HCT116 (cell line): ENCODE measurements at regions not wholly inside any gene's neighbourhood (a gene's known extent, or its start where the extent isn't known, plus 50 kb on each side); places are given as distances from the start of the nearest gene placed in this dataset.

ENCODE experiments used
- ATAC-seq: fragments of 200-7000 bp; cut with Tn5 transposase; 2 replicates; pipeline ENCODE4 v1.9.1; 2020; ENCODE audit warnings: mild to moderate bottlenecking, moderate library complexity
- BruUV-seq: library from RNA; stranded (reverse); fragments of 400-500 nt; replicated peaks from 2 replicates; lab custom pipeline; 2021; lab: Mats Ljungman, UMichigan
- CTCF ChIA-PET: fragments of 300-600 bp; sonication (Branson Sonifier 250); formaldehyde crosslinking; loops from one replicate; lab custom pipeline; 2021; ENCODE audit warnings: antibody characterized with exemption; lab: Charles Lee
- POLR2A ChIA-PET: fragments of 300-600, 350-600 bp; sonication (Branson Sonifier 250); formaldehyde crosslinking; loops from one replicate; lab custom pipeline; 2021; ENCODE audit warnings: antibody characterized with exemption; lab: Charles Lee
- RAD21 ChIA-PET, 2 experiments: fragments of 300-600 bp; sonication (Branson Sonifier 250); formaldehyde crosslinking; loops; one replicate each; lab custom pipeline; 2023; ENCODE audit warnings: low total read pairs in 2 of 2; ENCODE audit not compliant: uncharacterized antibody in 2 of 2, unreplicated experiment in 2 of 2, low non-redundant PET in 1 of 2; lab: Charles Lee
- DNase-seq: peaks from one replicate; pipeline ENCODE4 v3.0.0-alpha.2; 2010; ENCODE audit warnings: low read depth, low spot score
- H2AFZ ChIP-seq: fragments of 200-600 bp; shearing (Covaris generic), sonication (generic); 2 replicates; pipeline ENCODE4 v1.6.1; 2017; ENCODE audit warnings: low read depth, mixed run types, mixed read lengths, antibody characterized with exemption, low read length; ENCODE audit not compliant: poor library complexity, severe bottlenecking
- H3K27ac ChIP-seq: 2 replicates; pipeline ENCODE4 v1.5.1; 2012; ENCODE audit warnings: low read depth, low read length
- H3K27me3 ChIP-seq: fragments of 200-600 bp; sonication (generic); 2 replicates; pipeline ENCODE4 v1.6.1; 2016; ENCODE audit warnings: mixed run types, low read length, mixed read lengths; ENCODE audit not compliant: insufficient read depth
- H3K36me3 ChIP-seq, 2 experiments: fragments of 200-500 bp in 1 of 2; fragments of 200-600 bp in 1 of 2; sonication (Bioruptor generic) in 1 of 2; sonication (generic) in 1 of 2; 2 replicates each; pipeline versions ENCODE4 v1.5.1 to v1.6.1; 2014 to 2016; ENCODE audit warnings: low read length in 2 of 2, inconsistent platforms in 1 of 2, mixed read lengths in 1 of 2, mixed run types in 1 of 2; ENCODE audit not compliant: insufficient read depth in 2 of 2, control insufficient read depth in 1 of 2
- H3K4me1 ChIP-seq, 2 experiments: fragments of 200-600 bp in 1 of 2; sonication (generic) in 1 of 2; 2 replicates each; pipeline versions ENCODE4 v1.5.1 to v1.6.1; 2012 to 2017; ENCODE audit warnings: low read length in 2 of 2, inconsistent platforms in 1 of 2, mild to moderate bottlenecking in 1 of 2, mixed read lengths in 1 of 2, mixed run types in 1 of 2, moderate library complexity in 1 of 2; ENCODE audit not compliant: insufficient read depth in 2 of 2, control insufficient read depth in 1 of 2
- H3K4me2 ChIP-seq: fragments of 200-600 bp; sonication (generic); 2 replicates; pipeline ENCODE4 v1.6.1; 2017; ENCODE audit warnings: mixed run types, low read length, mixed read lengths
- H3K4me3 ChIP-seq, 2 experiments: fragments of 200-600 bp in 1 of 2; sonication (generic) in 1 of 2; replicated peaks in 1 of 2; 2 replicates each; pipeline ENCODE4 v1.5.1; 2011 to 2016; ENCODE audit warnings: low read length in 2 of 2, control low read depth in 1 of 2, low read depth in 1 of 2, mild to moderate bottlenecking in 1 of 2, mixed read lengths in 1 of 2, mixed run types in 1 of 2
- H3K79me2 ChIP-seq: fragments of 200-600 bp; sonication (generic); 2 replicates; pipeline ENCODE4 v1.6.1; 2017; ENCODE audit warnings: mild to moderate bottlenecking, mixed run types, low read length, moderate library complexity, mixed read lengths; ENCODE audit not compliant: insufficient read depth
- H3K9ac ChIP-seq: fragments of 200-600 bp; sonication (generic); 2 replicates; pipeline ENCODE4 v1.6.1; 2016; ENCODE audit warnings: low read length, mixed read lengths
- H3K9me2 ChIP-seq: fragments of 200-600 bp; sonication (generic), shearing (Covaris generic); 2 replicates; pipeline ENCODE4 v1.6.1; 2017; ENCODE audit warnings: mixed run types, mild to moderate bottlenecking, moderate library complexity; ENCODE audit not compliant: insufficient read depth
- H3K9me3 ChIP-seq, 2 experiments: fragments of 200-500 bp in 1 of 2; fragments of 200-600 bp in 1 of 2; sonication (Bioruptor generic) in 1 of 2; sonication (generic) in 1 of 2; 2 replicates each; pipeline ENCODE4 v1.6.1; 2014 to 2017; ENCODE audit warnings: low read length in 2 of 2, mixed read lengths in 2 of 2, inconsistent platforms in 1 of 2, low read depth in 1 of 2, mild to moderate bottlenecking in 1 of 2, mixed run types in 1 of 2, moderate library complexity in 1 of 2; ENCODE audit not compliant: control insufficient read depth in 1 of 2, insufficient read depth in 1 of 2
- H4K20me1 ChIP-seq: fragments of 200-600 bp; sonication (generic), shearing (Covaris generic); 2 replicates; pipeline ENCODE4 v1.6.1; 2017; ENCODE audit warnings: mixed run types, mild to moderate bottlenecking, moderate library complexity; ENCODE audit not compliant: insufficient read depth
- EGR1 ChIP-seq: IDR thresholded peaks from 2 replicates; pipeline ENCODE4 v1.6.1; 2012; ENCODE audit warnings: low read depth
- FOSL1 ChIP-seq: IDR thresholded peaks from 2 replicates; pipeline ENCODE4 v1.6.1; 2012; ENCODE audit warnings: low read depth
- SRF ChIP-seq: IDR thresholded peaks from 2 replicates; pipeline ENCODE4 v1.6.1; 2012; ENCODE audit warnings: low read depth
- intact Hi-C: fragments of 100-400 bp; cut with micrococcal nuclease; formaldehyde crosslinking; loops from 2 replicates; pipeline ENCODE4 v1.10.0; 2022
- TF ChIP-seq, protein P1 (sequence below): IDR thresholded peaks from 2 replicates; pipeline ENCODE4 v1.6.1; 2011; ENCODE audit warnings: mild to moderate bottlenecking, low read length, moderate library complexity; ENCODE audit not compliant: insufficient replicate concordance; ENCODE audit errors: extremely low read depth
- TF ChIP-seq, protein P2 (sequence below), 3 experiments: fragments of 200-600 bp in 1 of 3; sonication (generic) in 1 of 3; IDR thresholded peaks in 2 of 3; conservative IDR thresholded peaks in 1 of 3; 2 replicates each; pipeline ENCODE4 v1.5.1; 2012 to 2017; ENCODE audit warnings: low read depth in 2 of 3, low read length in 2 of 3, antibody characterized with exemption in 1 of 3, borderline replicate concordance in 1 of 3, control low read depth in 1 of 3, mild to moderate bottlenecking in 1 of 3, mixed read lengths in 1 of 3, mixed run types in 1 of 3, moderate library complexity in 1 of 3; ENCODE audit not compliant: insufficient read depth in 1 of 3

- POLR2A ChIA-PET = no interaction called here
- RAD21 ChIA-PET = no interaction called here
- no peaks in the 10 kb centered on the region for H3K36me3 ChIP-seq
- no peak overlapping the region for H3K27ac ChIP-seq
- TF ChIP-seq SRF = no peak
- TF ChIP-seq, protein P1, sequence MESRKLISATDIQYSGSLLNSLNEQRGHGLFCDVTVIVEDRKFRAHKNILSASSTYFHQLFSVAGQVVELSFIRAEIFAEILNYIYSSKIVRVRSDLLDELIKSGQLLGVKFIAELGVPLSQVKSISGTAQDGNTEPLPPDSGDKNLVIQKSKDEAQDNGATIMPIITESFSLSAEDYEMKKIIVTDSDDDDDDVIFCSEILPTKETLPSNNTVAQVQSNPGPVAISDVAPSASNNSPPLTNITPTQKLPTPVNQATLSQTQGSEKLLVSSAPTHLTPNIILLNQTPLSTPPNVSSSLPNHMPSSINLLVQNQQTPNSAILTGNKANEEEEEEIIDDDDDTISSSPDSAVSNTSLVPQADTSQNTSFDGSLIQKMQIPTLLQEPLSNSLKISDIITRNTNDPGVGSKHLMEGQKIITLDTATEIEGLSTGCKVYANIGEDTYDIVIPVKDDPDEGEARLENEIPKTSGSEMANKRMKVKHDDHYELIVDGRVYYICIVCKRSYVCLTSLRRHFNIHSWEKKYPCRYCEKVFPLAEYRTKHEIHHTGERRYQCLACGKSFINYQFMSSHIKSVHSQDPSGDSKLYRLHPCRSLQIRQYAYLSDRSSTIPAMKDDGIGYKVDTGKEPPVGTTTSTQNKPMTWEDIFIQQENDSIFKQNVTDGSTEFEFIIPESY = no peak
- no peak overlapping the region for H2AFZ ChIP-seq
- H4K20me1 ChIP-seq = no peaks in the 10 kb centered on the region
- BruUV-seq = no TSS peak
- no peak for ATAC-seq
- no peak overlapping the region for H3K4me3 ChIP-seq
- H3K9ac ChIP-seq = no peak overlapping the region
- no peaks in the 10 kb centered on the region for H3K9me3 ChIP-seq
- DNase-seq = no peak
- H3K9me2 ChIP-seq = no peaks in the 10 kb centered on the region
- no peaks in the 10 kb centered on the region for H3K79me2 ChIP-seq
- intact Hi-C loops = no loop called here
- H3K27me3 ChIP-seq = no peaks in the 10 kb centered on the region
- H3K4me1 ChIP-seq = no peaks in the 10 kb centered on the region
- no peak overlapping the region for H3K4me2 ChIP-seq
- CTCF ChIA-PET = no interaction called here
Observed at GRCh38 chrY:7736847-7737365, 825.4 kb upstream of the AMELY start.

DNA sequence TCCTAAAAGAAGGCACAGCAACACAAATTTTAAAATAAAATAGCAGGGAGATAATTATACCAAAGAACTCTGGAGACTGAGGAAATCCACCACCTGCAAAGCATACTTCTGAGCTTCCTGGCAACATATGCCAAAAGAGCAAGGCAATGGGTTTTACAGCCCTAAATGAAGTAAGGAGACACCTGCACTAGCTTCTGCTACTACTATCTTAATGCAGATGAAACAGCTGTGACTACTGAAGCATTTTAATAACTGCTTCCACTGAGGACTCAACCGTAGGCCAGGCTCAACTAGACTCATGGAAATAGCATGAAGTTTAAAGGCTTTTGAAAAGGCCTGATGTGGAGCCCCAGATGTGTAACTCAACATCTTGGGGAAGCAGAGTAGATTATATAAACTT is 820.1 kb upstream of the AMELY start:
- ATAC-seq (no peak), DNase-seq (no peak)
- Histone ChIP-seq H4K20me1 (no peaks in the 10 kb centered on the region), H3K4me1 (no peaks in the 10 kb centered on the region), H3K79me2 (no peaks in the 10 kb centered on the region), H3K27ac (no peak overlapping the region), H3K27me3 (no peaks in the 10 kb centered on the region), H3K36me3 (no peaks in the 10 kb centered on the region), H3K9me3 (no peaks in the 10 kb centered on the region), H3K4me2 (no peak overlapping the region), H3K9me2 (no peaks in the 10 kb centered on the region), H2AFZ (no peak overlapping the region), H3K9ac (no peak overlapping the region), H3K4me3 (no peak overlapping the region)
- no TSS peak for BruUV-seq
- ChIA-PET POLR2A (no interaction called here), RAD21 (no interaction called here), CTCF (no interaction called here)
- intact Hi-C loops = no loop called here
- TF ChIP-seq, protein P2, sequence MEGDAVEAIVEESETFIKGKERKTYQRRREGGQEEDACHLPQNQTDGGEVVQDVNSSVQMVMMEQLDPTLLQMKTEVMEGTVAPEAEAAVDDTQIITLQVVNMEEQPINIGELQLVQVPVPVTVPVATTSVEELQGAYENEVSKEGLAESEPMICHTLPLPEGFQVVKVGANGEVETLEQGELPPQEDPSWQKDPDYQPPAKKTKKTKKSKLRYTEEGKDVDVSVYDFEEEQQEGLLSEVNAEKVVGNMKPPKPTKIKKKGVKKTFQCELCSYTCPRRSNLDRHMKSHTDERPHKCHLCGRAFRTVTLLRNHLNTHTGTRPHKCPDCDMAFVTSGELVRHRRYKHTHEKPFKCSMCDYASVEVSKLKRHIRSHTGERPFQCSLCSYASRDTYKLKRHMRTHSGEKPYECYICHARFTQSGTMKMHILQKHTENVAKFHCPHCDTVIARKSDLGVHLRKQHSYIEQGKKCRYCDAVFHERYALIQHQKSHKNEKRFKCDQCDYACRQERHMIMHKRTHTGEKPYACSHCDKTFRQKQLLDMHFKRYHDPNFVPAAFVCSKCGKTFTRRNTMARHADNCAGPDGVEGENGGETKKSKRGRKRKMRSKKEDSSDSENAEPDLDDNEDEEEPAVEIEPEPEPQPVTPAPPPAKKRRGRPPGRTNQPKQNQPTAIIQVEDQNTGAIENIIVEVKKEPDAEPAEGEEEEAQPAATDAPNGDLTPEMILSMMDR (IDR thresholded peaks at IDR 0.05 in 2 of 3, conservative IDR thresholded peaks at IDR 0.05 in 1 of 3; ENCODE audit: borderline replicate concordance in 1 of 3, insufficient read depth in 1 of 3, low read depth in 2 of 3, low read length in 2 of 3) = no peak
- TF ChIP-seq EGR1 (no peak), FOSL1 (no peak)
- TF ChIP-seq, protein P1 = no peak
